ENCODE measurements at regions not wholly inside any gene's neighbourhood (a gene's known extent, or its start where the extent isn't known, plus 50 kb on each side); places are given as distances from the start of the nearest gene placed in this dataset.

GRCh38 chr13:70388935-70389334 lies 280.7 kb upstream of the KLHL1 start:
- no peak for TF ChIP-seq CTCF (conservative IDR thresholded peaks at IDR 0.05)
- H3K27ac ChIP-seq: peak overlapping the region; percentile 73

GRCh38 chr13:70386919-70387318 lies 278.7 kb upstream of the KLHL1 start:
- no peak for TF ChIP-seq CTCF (conservative IDR thresholded peaks at IDR 0.05)
- H3K27ac ChIP-seq: peak overlapping the region; percentile 73; the same call in 1 of the 2 replicates

- H3K27ac ChIP-seq: peak overlapping the region; percentile 73; the same call in 1 of the 2 replicates
- TF ChIP-seq CTCF (conservative IDR thresholded peaks at IDR 0.05): no peak
Measured at GRCh38 chr13:70385852-70386251, 277.6 kb upstream of the KLHL1 start.

GRCh38 chr13:70384156-70384555 lies 275.9 kb upstream of the KLHL1 start:
- TF ChIP-seq CTCF (conservative IDR thresholded peaks at IDR 0.05): no peak
- no peak overlapping the region for H3K27ac ChIP-seq

GRCh38 chr13:70380809-70381208 lies 272.6 kb upstream of the KLHL1 start:
- no peak for TF ChIP-seq CTCF (conservative IDR thresholded peaks at IDR 0.05)
- H3K27ac ChIP-seq: peak overlapping the region; percentile 82

GRCh38 chr13:70375718-70376117 lies 267.5 kb upstream of the KLHL1 start:
- TF ChIP-seq CTCF (conservative IDR thresholded peaks at IDR 0.05): no peak

GRCh38 chr13:70370924-70371323 lies 262.7 kb upstream of the KLHL1 start:
- TF ChIP-seq CTCF (conservative IDR thresholded peaks at IDR 0.05): no peak
- no peak overlapping the region for H3K27ac ChIP-seq

More at GRCh38 chr13:70375718-70376117, 267.5 kb upstream of the KLHL1 start:
- H3K27ac ChIP-seq: no peak overlapping the region

All from VCaP (cell line).